ENCODE measurements at regions not wholly inside any gene's neighbourhood (a gene's known extent, or its start where the extent isn't known, plus 50 kb on each side); places are given as distances from the start of the nearest gene placed in this dataset.

- TF ChIP-seq SIX5 (IDR thresholded peaks at IDR 0.05; ENCODE audit: low read depth, low read length, severe bottlenecking): no peak
- TF ChIP-seq CBX3 (IDR thresholded peaks at IDR 0.05; ENCODE audit: borderline replicate concordance, low read depth): no peak
- no peak for TF ChIP-seq MYB (IDR thresholded peaks at IDR 0.05; ENCODE audit: borderline replicate concordance, low read depth, low read length)
- TF ChIP-seq CTCF (IDR thresholded peaks at IDR 0.05 in 2 of 3, conservative IDR thresholded peaks at IDR 0.05 in 1 of 3; ENCODE audit: control insufficient read depth in 2 of 3, extremely low read depth in 1 of 3, insufficient read depth in 1 of 3, low read depth in 3 of 3, low read length in 3 of 3): no peak
- TF ChIP-seq REST (IDR thresholded peaks at IDR 0.05; ENCODE audit: low read depth, low read length): no peak
- TF ChIP-seq POLR2A (IDR thresholded peaks at IDR 0.05; ENCODE audit: low read depth, low read length): no peak
- no peak for TF ChIP-seq JUND (IDR thresholded peaks at IDR 0.05; ENCODE audit: low read depth, low read length)
- TF ChIP-seq PRDM15 (CRISPR knock-in tag; IDR thresholded peaks at IDR 0.05): no peak
- no peak for TF ChIP-seq SP1 (IDR thresholded peaks at IDR 0.05; ENCODE audit: low read depth, low read length)
- TF ChIP-seq ZNF274 (IDR thresholded peaks at IDR 0.05; ENCODE audit: insufficient read depth, insufficient read length): no peak
- TF ChIP-seq BCLAF1 (IDR thresholded peaks at IDR 0.05): no peak
- TF ChIP-seq FOXM1 (IDR thresholded peaks at IDR 0.05; ENCODE audit: low read depth, low read length): no peak
Observed at GRCh38 chr7:101743995-101744360, 73.4 kb upstream of the CUX1 start.
